ENCODE measurements at regions not wholly inside any gene's neighbourhood (a gene's known extent, or its start where the extent isn't known, plus 50 kb on each side); places are given as distances from the start of the nearest gene placed in this dataset.
"Not testable (repeated sequence)": the region's sequence is repeated elsewhere in the genome, so short reads cannot be mapped to it uniquely, and the experiment has no call there.

DNA sequence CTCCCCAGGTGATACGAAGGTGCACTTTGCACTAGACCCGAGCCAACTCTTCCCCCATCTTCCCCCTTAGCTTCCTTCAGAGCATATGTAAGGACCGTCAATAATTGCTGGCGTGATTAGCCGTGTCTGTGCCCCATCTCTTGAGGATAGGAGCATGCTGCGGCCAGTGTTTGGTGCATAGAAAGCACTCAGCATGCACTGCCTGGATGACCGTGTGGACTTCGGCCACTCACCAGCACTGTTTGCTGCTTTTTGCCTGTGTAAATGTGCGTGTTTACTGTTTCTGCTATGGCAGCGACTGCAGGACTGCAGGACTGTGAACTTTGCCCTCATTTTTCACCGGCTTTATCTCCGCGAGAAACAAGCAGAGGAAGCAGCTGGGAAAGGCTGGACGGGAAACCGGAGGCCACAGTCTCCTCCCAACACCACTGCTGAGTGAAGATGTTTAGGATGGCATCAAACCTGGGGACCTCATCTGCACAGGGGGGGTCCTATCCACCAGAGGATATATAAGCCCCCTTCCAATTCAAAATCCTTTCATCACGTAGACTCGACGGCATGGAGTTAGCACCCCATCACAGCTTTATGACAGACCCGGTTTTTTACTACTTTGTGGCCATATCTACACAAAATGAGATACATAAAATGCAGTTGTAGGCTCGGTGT is 150.6 kb upstream of the AFDN start:
- DNase-seq: no peak

GRCh38 chr6:167676666-167677421 is 149.9 kb upstream of the AFDN start:
- DNase-seq: no peak

DNA sequence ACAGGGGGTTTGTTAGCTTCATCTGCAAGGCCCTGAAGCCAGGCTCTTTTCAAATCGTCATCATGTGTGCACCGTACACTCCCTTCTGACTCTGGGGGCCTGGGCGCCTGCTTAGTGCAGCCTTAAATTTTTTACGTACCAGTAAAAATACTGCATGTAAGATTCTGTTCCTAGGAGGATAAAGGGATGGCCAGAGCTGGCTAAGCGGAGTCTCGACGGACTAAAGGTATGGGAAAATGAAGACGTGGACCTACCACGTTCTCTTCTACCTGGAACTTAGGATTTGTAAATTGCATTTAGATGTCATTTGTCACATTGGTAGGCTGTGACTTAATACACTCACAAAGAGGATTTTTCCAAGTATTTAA is 149.3 kb upstream of the AFDN start:
- DNase-seq: no peak

- no peak for DNase-seq
Measured at GRCh38 chr6:167678102-167679101, 148.3 kb upstream of the AFDN start.

- DNase-seq: no peak
Measured at GRCh38 chr6:167679122-167679736, 147.5 kb upstream of the AFDN start.

DNA sequence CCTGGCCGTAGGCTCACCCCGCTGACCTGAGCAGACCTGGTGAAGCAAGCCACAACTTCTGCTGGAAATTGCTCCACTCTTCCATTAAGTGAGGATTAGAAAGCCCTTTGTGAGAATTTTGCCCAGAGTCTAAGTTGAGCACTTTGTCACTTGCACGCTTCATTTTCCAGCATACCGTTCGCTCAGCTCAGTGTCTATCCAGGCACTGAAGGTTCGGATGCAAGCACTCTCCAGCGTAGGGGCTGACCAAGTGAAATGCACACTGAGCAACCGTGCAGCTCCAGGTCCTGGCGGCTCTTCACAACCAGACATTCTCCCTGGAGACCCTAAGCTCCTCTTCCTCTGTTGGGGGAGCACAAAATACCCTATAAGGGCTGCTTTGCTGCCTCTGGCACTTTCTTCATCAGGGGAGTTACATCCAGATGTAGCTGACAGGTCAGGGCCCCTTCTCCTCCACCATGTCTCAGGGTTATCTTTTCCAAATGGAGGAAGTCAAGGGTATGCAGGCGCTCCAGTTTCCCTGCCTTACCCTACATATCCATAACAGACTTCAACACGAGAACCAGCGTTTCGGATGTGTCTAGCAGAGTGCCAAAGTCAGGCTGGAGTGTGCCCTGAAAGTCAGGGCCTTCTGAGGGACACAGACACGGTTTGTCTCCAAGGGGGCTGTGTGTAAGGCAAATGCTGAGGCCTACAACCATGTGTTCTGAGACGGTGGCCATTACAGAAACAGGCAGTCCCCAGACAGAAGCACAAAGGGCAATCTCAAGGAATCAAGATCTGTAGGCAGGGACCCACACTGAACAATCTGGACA is 146.7 kb upstream of the AFDN start:
- no peak for DNase-seq

DNA sequence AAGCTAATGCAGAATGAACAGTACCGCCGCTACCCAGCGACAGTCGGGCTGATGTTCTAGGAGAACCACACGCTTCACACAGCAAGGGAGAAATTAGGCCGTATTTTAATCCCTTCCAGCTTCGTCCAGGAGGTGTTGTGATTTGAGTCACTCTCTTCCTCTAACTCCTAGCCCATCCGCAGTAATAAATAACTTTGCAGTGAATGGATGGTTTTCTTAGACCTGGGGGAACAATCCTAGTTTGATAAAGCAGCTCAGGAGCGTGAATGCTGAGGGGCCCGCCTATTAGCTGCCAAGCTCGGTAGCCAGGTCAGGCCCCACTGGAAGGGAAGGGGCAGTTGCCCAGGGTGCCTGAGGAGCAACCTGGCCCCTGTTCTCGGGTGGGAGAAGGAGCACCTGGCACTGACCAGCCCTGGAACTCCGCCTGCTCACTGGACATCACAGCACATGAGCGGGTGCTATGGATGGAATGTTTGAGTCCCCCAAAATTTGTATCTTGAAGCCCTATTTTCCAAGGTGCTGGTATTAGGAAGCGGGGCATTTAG is 146.0 kb upstream of the AFDN start:
- no peak for DNase-seq

GRCh38 chr6:167682125-167682524 is 144.6 kb upstream of the AFDN start:
- no peak for DNase-seq

DNA sequence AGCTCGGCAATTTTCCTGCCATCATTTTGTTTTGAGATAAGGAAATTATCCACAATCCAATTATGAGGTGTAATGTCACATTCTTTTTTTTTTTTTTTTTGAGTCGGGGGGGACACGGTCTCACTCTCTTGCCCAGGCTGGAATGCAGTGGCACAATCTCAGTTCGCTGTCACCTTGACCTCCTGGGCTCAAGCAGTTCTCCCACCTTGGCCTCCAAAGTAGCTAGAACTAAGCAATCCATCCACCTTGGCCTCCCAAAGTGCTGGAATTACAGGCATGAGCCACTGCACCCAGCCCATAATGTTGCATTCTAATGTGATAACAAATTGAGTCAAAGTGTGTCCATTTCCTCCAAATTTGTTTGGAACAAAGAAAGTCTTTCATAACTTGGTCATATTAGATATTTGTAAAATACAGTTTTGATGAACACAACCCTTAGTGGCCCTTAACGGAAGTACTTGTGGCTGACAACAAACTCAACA is 144.1 kb upstream of the AFDN start:
- no peak for DNase-seq

GRCh38 chr6:167683028-167683862 is 143.5 kb upstream of the AFDN start:
- DNase-seq: no peak

DNA sequence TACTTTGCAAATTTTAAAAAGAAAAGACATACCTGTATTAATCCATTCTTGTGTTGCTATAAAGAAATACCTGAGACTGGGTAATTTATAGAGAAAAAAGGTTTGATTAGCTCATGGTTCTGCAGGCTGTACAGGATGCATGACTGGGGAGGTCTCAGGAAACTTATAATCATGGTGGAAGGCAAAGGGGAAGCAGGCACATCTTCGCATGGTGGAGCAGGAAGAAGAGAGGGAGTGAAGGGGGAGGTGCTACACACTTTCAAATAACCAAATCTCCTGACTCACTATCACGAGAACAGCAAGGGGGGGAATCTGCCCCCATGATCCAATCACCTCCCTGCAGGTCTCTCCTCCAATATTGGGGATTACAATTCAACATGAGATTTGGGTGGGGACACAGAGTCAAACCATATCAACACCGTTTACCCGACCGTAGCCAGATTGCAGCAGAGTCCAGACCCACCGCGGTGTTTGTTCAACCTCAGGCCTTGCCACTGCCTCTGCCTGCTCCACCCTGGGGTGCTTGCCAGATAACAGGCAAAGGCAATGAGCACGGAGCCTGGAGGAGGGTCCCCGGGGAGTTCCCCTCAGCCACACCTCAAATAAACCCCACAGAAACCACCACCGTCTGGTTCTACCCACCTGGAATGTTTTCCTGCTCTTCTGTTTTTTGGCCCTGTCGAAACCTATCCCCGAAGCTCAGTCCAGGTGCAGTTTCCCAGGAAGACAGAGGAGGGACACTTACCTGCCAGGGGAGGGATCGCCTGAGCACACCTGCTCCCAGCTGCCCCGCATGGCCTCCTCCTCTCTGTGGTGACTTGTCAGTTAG is 142.2 kb upstream of the AFDN start:
- DNase-seq: no peak

DNA sequence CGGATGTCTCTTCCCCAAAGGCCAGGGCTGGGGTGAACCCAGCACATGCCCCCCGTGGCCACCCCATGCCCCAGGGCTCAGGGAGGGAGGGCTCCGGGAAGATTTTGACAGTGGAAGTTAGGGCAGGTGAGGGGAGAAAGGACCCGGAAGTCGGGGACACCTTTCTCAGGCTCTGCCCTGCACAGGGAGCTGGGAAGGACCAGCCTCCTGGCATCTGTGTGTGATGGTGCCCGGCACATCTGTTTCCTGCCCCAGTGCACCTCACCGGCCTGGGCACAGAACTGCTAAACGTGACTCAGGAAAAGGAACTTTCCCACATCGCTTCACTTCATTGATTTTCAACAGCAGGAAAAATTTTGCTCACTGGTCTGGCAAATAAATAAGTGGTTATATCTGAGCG is 141.1 kb upstream of the AFDN start:
- no peak for DNase-seq

DNA sequence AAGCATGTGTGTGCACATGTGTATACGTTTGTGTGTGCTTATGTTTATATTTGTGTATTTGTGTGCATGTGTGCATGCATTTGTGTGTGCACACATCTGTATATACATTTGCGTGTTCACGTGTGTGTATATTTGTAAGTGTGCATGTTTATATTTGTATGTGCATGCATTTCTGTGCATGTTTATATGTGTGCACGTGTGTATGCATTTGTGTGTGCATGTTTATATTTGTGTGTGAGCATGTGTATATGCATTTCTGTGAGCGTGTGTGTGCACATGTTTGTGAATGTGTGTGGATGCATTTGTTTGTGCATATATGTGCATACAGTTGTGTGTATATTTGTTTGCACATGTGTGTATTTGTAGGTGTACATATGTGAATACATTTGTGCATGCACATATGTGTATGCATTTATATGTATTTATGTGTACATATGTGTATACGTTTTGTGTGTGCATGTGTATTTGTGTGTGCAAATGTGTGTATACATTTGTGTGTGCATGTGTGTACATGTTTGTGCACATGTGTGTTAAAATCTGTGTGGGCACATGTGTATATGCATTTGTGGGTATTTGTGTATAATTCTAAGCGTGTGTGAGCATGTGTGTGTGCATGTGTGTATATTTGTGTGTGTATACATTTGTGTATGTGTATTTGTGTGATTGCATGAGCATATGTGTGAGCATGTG is 140.4 kb upstream of the AFDN start:
- DNase-seq: no peak

GRCh38 chr6:167687116-167687725 is 139.5 kb upstream of the AFDN start:
- DNase-seq: no peak

GRCh38 chr6:167688123-167688522 is 138.6 kb upstream of the AFDN start:
- no peak for DNase-seq

- DNase-seq: no peak
Measured at GRCh38 chr6:167689278-167689677, 137.4 kb upstream of the AFDN start.

DNA sequence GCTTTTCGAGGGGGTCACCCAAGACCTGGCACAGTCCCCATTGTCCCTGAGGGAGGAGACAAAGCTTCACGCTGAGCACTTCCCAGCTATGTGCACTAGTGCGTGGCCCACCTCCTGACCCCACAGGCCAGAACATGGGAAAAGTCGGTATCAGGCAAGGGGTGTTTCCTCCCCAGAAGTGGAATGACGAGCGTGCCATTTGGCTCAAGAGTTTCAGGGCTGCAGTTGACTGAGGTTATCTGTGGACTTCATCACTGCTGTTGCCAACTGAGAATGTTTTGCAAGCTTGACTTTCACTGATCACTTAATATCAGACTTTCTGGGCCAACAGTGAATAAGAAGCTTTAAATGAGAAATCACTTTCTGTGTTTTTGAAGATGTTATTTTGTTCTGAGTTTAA is 137.0 kb upstream of the AFDN start:
- no peak for DNase-seq

DNA sequence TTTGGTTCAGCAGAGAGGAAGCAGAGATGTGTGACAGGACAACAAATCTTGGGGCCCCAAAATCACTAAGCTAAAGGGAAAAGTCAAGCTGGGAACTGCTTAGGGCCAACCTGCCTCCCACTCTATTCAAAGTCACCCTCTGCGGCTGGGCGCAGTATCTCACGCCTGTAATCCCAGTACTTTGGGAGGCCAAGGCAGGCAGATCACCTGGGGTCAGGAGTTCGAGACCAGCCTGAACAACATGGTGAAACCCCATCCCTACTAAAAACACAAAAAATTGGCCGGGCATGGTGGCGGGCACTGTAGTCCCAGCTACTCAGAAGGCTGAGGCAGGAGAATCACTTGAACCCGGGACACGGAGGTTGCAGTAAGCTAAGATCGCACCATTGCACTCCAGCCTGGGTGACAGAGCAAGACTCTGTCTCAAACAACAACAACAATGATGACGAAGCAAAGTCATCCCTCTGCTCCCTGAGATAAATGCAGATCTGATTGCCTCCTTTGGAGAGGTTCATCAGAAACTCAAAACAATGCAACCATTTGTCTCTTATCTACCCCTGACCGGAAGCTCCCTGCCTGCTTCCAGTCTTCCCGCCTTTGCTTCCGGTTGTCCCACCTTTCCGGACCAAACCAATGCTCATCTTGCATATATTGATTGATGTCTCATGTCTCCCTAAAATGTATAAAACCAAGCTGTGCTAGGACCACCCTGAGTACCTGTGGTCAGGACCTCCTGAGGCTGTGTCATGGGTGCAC is 136.4 kb upstream of the AFDN start:
- not testable (repeated sequence) for DNase-seq
